PFSK-1 (cell line): ENCODE measurements at regions not wholly inside any gene's neighbourhood (a gene's known extent, or its start where the extent isn't known, plus 50 kb on each side); places are given as distances from the start of the nearest gene placed in this dataset.

Source experiments
- SIN3A ChIP-seq: IDR thresholded peaks from 2 replicates; pipeline ENCODE4 v1.6.1; 2012; ENCODE audit warnings: mild to moderate bottlenecking, low read length, moderate library complexity, borderline replicate concordance; ENCODE audit not compliant: insufficient read depth
- TAF1 ChIP-seq: IDR thresholded peaks from 2 replicates; pipeline ENCODE4 v1.6.1; 2012; ENCODE audit warnings: low read length, control low read depth, borderline replicate concordance; ENCODE audit not compliant: insufficient read depth

- TF ChIP-seq TAF1 (no peak), SIN3A (no peak)
Observed at GRCh38 chr18:27500531-27500930, 315.4 kb upstream of the CHST9 start.
